H9 (cell line): ENCODE measurements at regions not wholly inside any gene's neighbourhood (a gene's known extent, or its start where the extent isn't known, plus 50 kb on each side); places are given as distances from the start of the nearest gene placed in this dataset.

Experiments used
- DNase-seq: peaks from one replicate; pipeline ENCODE4 v3.0.0-alpha.2; 2017
- H2AFZ ChIP-seq: one replicate; pipeline ENCODE4 v1.6.1; 2013; ENCODE audit warnings: mild to moderate bottlenecking, low read length, control low read depth, moderate library complexity
- H2AK5ac ChIP-seq: 2 replicates; pipeline ENCODE4 v1.6.1; 2013; ENCODE audit warnings: low read length, control low read depth, mixed read lengths; ENCODE audit not compliant: insufficient read length
- H2BK120ac ChIP-seq: one replicate; pipeline ENCODE4 v1.6.1; 2013; ENCODE audit warnings: low read depth, mild to moderate bottlenecking, low read length, control low read depth, inconsistent platforms; ENCODE audit not compliant: poor library complexity, severe bottlenecking
- H2BK12ac ChIP-seq: 2 replicates; pipeline ENCODE4 v1.6.1; 2013; ENCODE audit warnings: low read length, control low read depth, mixed read lengths, low read depth; ENCODE audit not compliant: insufficient read length
- H2BK15ac ChIP-seq: 2 replicates; pipeline ENCODE4 v1.6.1; 2013; ENCODE audit warnings: low read depth, low read length, control low read depth
- H2BK20ac ChIP-seq: one replicate; pipeline ENCODE4 v1.6.1; 2013; ENCODE audit warnings: low read depth, mild to moderate bottlenecking, low read length, control low read depth, inconsistent platforms; ENCODE audit not compliant: poor library complexity, severe bottlenecking
- H2BK5ac ChIP-seq: 2 replicates; pipeline ENCODE4 v1.6.1; 2013; ENCODE audit warnings: low read length, control low read depth, mixed read lengths; ENCODE audit not compliant: insufficient read length
- H3K14ac ChIP-seq: 2 replicates; pipeline ENCODE4 v1.6.1; 2013; ENCODE audit warnings: low read length, control low read depth; ENCODE audit not compliant: insufficient read depth
- H3K18ac ChIP-seq: 2 replicates; pipeline ENCODE4 v1.6.1; 2013; ENCODE audit warnings: low read depth, mild to moderate bottlenecking, mixed read lengths, low read length, control low read depth; ENCODE audit not compliant: insufficient read length
- H3K23ac ChIP-seq: 2 replicates; pipeline ENCODE4 v1.6.1; 2013; ENCODE audit warnings: low read length, control low read depth, mixed read lengths, low read depth; ENCODE audit not compliant: insufficient read length
- H3K23me2 ChIP-seq: 2 replicates; pipeline ENCODE4 v1.6.1; 2013; ENCODE audit warnings: low read depth, mild to moderate bottlenecking, mixed read lengths, low read length, control low read depth; ENCODE audit not compliant: insufficient read length, poor library complexity, severe bottlenecking
- H3K27ac ChIP-seq: 2 replicates; pipeline ENCODE4 v1.5.1; 2013; ENCODE audit warnings: low read length, control low read depth, mixed read lengths, low read depth; ENCODE audit not compliant: insufficient read length
- H3K27me3 ChIP-seq: 2 replicates; pipeline ENCODE4 v1.6.1; 2013; ENCODE audit warnings: low read length, control low read depth, inconsistent platforms; ENCODE audit not compliant: insufficient read depth
- H3K4ac ChIP-seq: 2 replicates; pipeline ENCODE4 v1.6.1; 2013; ENCODE audit warnings: low read depth, mild to moderate bottlenecking, control low read depth, inconsistent platforms, low read length, moderate library complexity
- H3K4me1 ChIP-seq: 2 replicates; pipeline ENCODE4 v1.6.1; 2013; ENCODE audit warnings: low read length, control low read depth, inconsistent platforms; ENCODE audit not compliant: insufficient read depth
- H3K4me2 ChIP-seq: 2 replicates; pipeline ENCODE4 v1.6.1; 2013; ENCODE audit warnings: low read length, control low read depth, mixed read lengths; ENCODE audit not compliant: insufficient read length, insufficient read depth
- H3K56ac ChIP-seq: 2 replicates; pipeline ENCODE4 v1.6.1; 2013; ENCODE audit warnings: low read depth, mild to moderate bottlenecking, mixed read lengths, low read length, control low read depth; ENCODE audit not compliant: insufficient read length
- H3K79me1 ChIP-seq: 2 replicates; pipeline ENCODE4 v1.6.1; 2013; ENCODE audit warnings: low read depth, mild to moderate bottlenecking, moderate library complexity, low read length, control low read depth, inconsistent platforms; ENCODE audit not compliant: insufficient read depth, poor library complexity, severe bottlenecking
- H3K79me2 ChIP-seq: 2 replicates; pipeline ENCODE4 v1.6.1; 2013; ENCODE audit warnings: low read length, control low read depth, inconsistent platforms; ENCODE audit not compliant: insufficient read depth
- H3K9ac ChIP-seq: 2 replicates; pipeline ENCODE4 v1.6.1; 2013; ENCODE audit warnings: low read length, control low read depth, mixed read lengths; ENCODE audit not compliant: insufficient read length; ENCODE audit errors: extremely low read depth
- H3K9me3 ChIP-seq: one replicate; pipeline ENCODE4 v1.6.1; 2013; ENCODE audit warnings: low read depth, low read length, inconsistent platforms; ENCODE audit not compliant: control insufficient read depth
- H3T11ph ChIP-seq: one replicate; pipeline ENCODE4 v1.6.1; 2013; ENCODE audit warnings: mild to moderate bottlenecking, low read length, control low read depth, inconsistent platforms
- H4K20me1 ChIP-seq: one replicate; pipeline ENCODE4 v1.6.1; 2013; ENCODE audit not compliant: control insufficient read depth, insufficient read length, insufficient read depth
- H4K5ac ChIP-seq: 2 replicates; pipeline ENCODE4 v1.6.1; 2013; ENCODE audit warnings: low read depth, mild to moderate bottlenecking, mixed read lengths, low read length, control low read depth; ENCODE audit not compliant: insufficient read length
- H4K8ac ChIP-seq: replicated peaks from 2 replicates; pipeline ENCODE4 v1.6.1; 2013; ENCODE audit warnings: low read length, control low read depth, mixed read lengths, low read depth; ENCODE audit not compliant: insufficient read length
- H4K91ac ChIP-seq: 2 replicates; pipeline ENCODE4 v1.6.1; 2013; ENCODE audit warnings: low read depth, mild to moderate bottlenecking, moderate library complexity, mixed read lengths, low read length, control low read depth; ENCODE audit not compliant: insufficient read length
- H3K27ac Mint-ChIP-seq, 3 experiments: 2 replicates in 2 of 3; 3 replicates in 1 of 3; pipeline ENCODE4 v1.8.0; 2020 to 2021; ENCODE audit warnings: mixed read lengths in 3 of 3, mild to moderate bottlenecking in 1 of 3, moderate library complexity in 1 of 3
- H3K27me3 Mint-ChIP-seq: 2 replicates; pipeline ENCODE4 v1.8.0; 2021; ENCODE audit warnings: low read depth, mild to moderate bottlenecking, moderate library complexity, mixed read lengths
- H3K36me3 Mint-ChIP-seq, 3 experiments: 2 replicates in 2 of 3; 3 replicates in 1 of 3; pipeline ENCODE4 v1.8.0; 2020 to 2021; ENCODE audit warnings: low read depth in 3 of 3, mixed read lengths in 3 of 3; ENCODE audit not compliant: insufficient read depth in 1 of 3
- H3K4me1 Mint-ChIP-seq, 2 experiments: 2 replicates each; pipeline ENCODE4 v1.8.0; 2020; ENCODE audit warnings: mixed read lengths in 2 of 2
- H3K4me3 Mint-ChIP-seq, 2 experiments: 2 replicates in 1 of 2; 3 replicates in 1 of 2; pipeline ENCODE4 v1.8.0; 2020 to 2021; ENCODE audit warnings: mild to moderate bottlenecking in 2 of 2, mixed read lengths in 2 of 2, moderate library complexity in 1 of 2
- H3K9me3 Mint-ChIP-seq, 2 experiments: 2 replicates in 1 of 2; 3 replicates in 1 of 2; pipeline ENCODE4 v1.8.0; 2020; ENCODE audit warnings: mild to moderate bottlenecking in 2 of 2, mixed read lengths in 2 of 2, moderate library complexity in 1 of 2
- CTCF ChIP-seq: fragments of 200-600 bp; sonication (generic); conservative IDR thresholded peaks from 3 replicates; pipeline ENCODE4 v1.8.0; 2021; ENCODE audit warnings: antibody characterized with exemption, mild to moderate bottlenecking
- WGBS: extraction: QIAGEN DNeasy Blood & Tissue Kit; methylation state at CpG from one replicate; pipeline ENCODE4 v1.1.7; 2013; ENCODE audit warnings: missing lambda C conversion rate, low lambda C conversion rate, mixed read lengths; ENCODE audit not compliant: insufficient read length; ENCODE audit errors: extremely low coverage; 5-methylcytosine and 5-hydroxymethylcytosine counted together

- no peak for DNase-seq
These were observed 1053.1 kb downstream of the STIM2 start for GRCh38 chr4:27913738-27914137.

More at GRCh38 chr4:27913738-27914137, 1053.1 kb downstream of the STIM2 start:
- H3K18ac ChIP-seq: no peak overlapping the region
- H3K79me2 ChIP-seq: no peaks in the 10 kb centered on the region
- no peak overlapping the region for H2BK20ac ChIP-seq
- no peak overlapping the region for H4K91ac ChIP-seq
- H3K9ac ChIP-seq: no peak overlapping the region
- no peak overlapping the region for H4K5ac ChIP-seq
- no peak overlapping the region for H2AFZ ChIP-seq
- H3K27ac ChIP-seq: no peak overlapping the region
- TF ChIP-seq CTCF: no peak
- no peak overlapping the region for H3K14ac ChIP-seq
- no peaks in the 10 kb centered on the region for H3K27me3 ChIP-seq
- H4K8ac ChIP-seq: no peak overlapping the region
- H3K4me1 ChIP-seq: 0 out of 2 replicates have a peak, but pooled peaks cover 3% of the 10 kb centered on the region
- no peaks in the 10 kb centered on the region for H3K23me2 ChIP-seq
- H3K36me3 Mint-ChIP-seq: no peaks in the 10 kb centered on the region
- no peak overlapping the region for H3K4me3 Mint-ChIP-seq
- H3K27ac Mint-ChIP-seq: no peak overlapping the region
- no CpG with 5 or more reads among the region's 1 CpG for WGBS
- H3K27me3 Mint-ChIP-seq: no peaks in the 10 kb centered on the region
- no peak overlapping the region for H3K56ac ChIP-seq
- H2BK5ac ChIP-seq: no peak overlapping the region
- H3K9me3 Mint-ChIP-seq: no peaks in the 10 kb centered on the region
- H3K9me3 ChIP-seq: no peaks in the 10 kb centered on the region
- no peak overlapping the region for H3T11ph ChIP-seq
- no peak overlapping the region for H2BK120ac ChIP-seq
- H2BK15ac ChIP-seq: no peak overlapping the region
- H3K79me1 ChIP-seq: no peaks in the 10 kb centered on the region
- no peak overlapping the region for H2BK12ac ChIP-seq
- H4K20me1 ChIP-seq: no peaks in the 10 kb centered on the region
- H2AK5ac ChIP-seq: no peak overlapping the region
- no peak overlapping the region for H3K4me2 ChIP-seq
- H3K23ac ChIP-seq: no peak overlapping the region
- peaks cover 6 to 13% of the 10 kb centered on the region in 2 experiments for H3K4me1 Mint-ChIP-seq
- H3K4ac ChIP-seq: no peak overlapping the region
